HG03064 (cell line): ENCODE measurements at regions not wholly inside any gene's neighbourhood (a gene's known extent, or its start where the extent isn't known, plus 50 kb on each side); places are given as distances from the start of the nearest gene placed in this dataset.
"Not testable (repeated sequence)": the region's sequence is repeated elsewhere in the genome, so short reads cannot be mapped to it uniquely, and the experiment has no call there.

Experiments
- ATAC-seq: cut with Tn5 transposase; IDR thresholded peaks from one replicate; pipeline ENCODE4 v1.9.1; 2021; ENCODE audit warnings: low read depth; ENCODE audit not compliant: unreplicated experiment

DNA sequence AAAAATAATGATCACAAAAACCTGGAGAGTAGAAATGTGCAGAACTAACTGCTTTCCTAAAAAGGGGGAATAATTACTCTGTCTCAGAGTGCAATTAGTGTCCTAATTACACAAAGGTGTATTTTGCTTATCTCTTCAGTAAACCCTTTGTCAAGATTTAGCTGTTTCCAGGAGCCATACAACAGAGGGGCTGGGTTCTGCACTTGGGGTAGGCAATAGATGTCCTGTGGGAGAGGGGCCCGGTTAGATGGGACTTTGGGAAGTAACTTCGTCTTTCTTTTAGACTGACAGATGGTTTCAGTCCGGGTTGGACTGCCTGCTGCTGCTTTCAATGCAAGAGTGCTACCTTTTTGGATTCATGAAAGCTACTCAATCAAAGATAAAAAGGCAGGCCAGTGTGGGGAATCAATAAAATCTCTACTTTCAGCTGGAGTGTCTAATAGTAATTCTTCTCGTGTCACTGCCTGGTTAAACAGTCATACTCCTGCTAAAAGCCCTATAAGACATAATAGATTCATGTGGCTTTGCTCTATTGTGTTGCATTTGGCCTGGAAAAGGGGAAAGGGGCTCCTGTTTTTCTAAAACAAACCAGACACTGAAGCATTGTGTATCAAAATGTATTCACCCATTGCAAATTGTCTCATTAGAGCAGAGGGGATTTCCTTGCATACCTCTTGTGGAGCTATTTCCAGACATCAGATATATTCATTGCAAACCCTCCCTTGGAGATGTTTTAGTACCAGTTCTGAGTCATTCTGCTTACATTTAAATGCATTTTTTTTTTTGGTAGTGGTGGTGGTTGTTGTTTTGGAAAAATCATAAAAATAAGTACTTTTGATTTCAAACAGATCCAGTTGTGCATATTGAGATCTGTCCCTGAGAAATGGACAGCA is 83.3 kb upstream of the PCDH8 start:
- no peak for ATAC-seq

DNA sequence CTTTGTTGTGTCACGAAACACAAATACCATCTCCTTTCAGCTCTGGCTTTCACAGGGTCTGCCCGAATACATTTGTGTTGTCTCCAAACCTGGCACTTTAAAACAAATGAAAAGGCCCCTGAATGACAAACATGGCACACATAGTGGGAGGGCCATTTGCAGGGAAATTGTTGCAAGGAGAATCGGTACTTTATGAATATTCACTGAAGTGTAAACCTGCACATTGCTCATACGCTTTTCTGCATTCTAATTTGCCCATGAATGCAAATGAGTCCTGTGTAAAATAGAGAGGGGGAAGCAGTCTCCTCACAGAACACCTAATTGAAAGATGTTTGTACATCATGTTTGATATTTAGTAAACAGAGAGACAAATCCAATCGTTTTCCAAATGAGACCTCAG is 82.7 kb upstream of the PCDH8 start:
- no peak for ATAC-seq

DNA sequence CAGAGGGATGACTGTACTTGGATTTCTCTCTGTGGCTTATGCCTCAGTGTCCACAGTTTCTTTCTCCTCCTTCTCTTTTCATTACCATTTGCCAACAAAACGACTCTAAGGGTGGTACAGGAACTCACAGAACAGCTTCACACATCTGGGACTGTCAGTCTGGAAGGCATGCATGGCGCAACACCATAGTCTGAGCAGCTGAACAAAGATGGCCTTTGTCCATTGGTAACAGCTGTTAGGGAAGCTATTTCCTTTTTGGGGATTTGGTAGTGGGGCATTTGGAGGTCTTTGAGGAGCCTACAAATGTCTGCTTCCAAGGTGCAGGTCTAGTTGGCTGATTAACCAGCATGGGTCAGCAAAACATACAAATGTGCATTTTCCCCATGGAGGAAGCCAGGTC is 81.4 kb upstream of the PCDH8 start:
- no peak for ATAC-seq

DNA sequence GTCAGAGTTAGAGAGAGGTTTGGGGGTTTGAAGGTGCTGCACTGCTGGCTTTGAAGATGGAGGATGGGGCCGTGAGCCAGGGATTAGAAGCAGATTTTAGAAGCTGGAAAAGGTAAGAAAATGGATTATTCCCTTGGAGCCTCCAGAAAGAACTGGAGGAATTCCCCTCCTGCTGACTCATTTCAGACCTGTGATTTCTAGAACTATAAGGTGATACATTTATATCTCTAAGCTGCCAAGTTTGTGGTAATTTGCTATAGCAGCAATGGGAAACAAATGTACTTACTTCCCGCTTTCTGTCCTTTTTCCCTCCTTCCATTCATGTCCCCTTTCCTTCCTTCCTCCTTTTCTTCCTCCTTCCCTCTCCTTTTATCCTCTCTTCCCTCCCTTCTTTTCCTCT is 78.5 kb upstream of the PCDH8 start:
- no peak for ATAC-seq

DNA sequence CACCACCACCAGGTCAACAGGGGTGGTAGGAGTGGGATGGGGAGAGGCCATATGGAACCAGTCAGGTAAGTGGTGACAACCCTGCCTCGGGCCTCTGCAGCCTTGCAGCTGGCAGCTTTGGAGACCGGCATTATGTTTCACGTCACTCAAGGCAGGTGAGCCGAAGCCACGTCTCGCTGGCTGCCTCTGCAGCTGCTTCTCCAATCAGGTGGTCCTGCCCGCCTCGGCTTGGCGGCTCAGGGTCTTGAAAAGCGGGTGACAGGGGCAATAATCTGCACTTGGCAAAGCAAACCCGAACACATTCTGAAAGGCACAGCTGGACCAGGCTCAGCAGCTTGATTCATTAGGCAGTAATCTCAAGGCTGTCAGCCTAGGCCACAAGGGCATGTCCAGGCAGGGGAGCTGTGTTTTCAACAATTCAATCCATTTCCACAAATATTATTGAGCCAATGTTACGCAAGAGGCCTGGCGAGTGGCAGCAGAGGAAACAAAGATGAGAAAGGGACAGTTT is 77.4 kb upstream of the PCDH8 start:
- no peak for ATAC-seq

DNA sequence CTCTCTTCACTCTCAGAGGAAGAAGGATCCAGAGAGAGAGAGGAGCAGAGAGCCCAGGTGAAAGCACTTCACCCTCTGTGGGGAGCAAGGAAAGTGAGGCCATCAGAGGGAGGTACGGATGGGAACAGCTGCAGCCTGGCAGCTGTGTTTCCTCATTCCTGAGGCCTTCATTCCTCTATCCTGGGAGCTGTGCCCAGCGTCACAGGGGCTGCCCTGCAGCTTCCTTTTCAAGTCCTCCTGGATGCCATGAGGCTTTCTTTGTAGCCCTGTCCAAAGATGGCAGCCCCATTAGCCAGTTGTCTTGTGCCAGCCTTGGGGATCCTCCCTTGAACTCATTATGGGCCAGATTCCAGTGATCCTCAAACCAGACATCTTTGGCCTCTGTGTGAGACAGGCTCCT is 76.8 kb upstream of the PCDH8 start:
- no peak for ATAC-seq

DNA sequence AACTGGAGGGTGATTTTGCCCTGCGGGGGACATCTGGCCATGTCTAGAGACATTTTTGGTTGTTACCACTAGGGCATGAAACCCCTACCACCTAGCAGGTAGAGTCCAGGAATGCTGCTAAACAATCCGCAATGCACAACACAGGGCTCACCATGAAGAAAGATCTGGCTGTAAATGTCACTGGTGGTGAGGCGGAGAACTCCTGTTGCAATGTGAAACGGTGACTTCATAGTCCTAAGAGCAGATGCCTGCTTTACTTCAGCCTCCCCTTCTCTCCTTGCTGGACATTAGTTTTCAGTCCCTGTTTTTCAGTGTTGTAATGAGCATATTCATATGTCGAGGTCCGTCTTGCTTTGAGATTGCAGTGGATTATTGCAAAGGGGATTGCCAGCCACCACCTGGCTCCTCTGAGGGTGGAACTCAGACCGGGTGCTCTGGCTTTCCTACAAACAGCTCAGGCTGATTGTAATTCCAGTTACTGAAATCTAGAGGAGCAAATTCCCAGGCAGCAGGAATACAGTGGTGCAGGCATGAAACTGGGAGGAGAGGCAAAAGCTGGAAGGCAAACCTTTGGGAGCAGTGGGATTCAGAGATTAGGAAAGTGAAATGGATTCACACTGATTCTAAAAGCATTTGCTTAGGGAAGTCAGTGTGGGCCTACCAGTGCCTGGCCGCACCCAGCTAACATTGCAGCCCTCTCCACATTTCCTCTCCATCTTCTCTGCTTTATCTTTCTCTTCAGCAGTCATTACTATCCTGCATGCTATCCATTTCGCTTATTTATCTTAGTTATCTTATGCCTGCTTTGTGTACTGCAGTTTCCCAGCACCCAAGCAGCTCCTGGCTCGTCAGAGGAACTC is 76.1 kb upstream of the PCDH8 start:
- no peak for ATAC-seq

DNA sequence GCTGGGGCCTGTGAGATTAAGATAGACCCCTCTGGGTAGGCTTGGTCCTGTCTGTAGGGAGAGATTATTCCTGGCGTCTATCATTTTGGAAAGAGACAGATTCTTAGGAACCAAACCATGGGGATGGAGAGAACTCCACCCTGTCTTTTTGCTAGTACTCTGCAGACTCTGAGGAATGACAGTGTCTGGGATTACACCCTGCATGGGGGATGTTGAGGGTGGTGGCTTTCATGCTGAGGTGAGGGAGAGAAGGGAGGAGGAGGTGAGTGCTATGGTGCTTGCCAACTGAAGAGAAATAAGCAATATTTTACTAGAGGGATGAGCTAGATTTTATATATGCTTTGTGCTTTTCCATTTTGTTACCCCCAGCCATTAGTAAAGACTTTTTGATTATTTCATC is 74.5 kb upstream of the PCDH8 start:
- no peak for ATAC-seq

DNA sequence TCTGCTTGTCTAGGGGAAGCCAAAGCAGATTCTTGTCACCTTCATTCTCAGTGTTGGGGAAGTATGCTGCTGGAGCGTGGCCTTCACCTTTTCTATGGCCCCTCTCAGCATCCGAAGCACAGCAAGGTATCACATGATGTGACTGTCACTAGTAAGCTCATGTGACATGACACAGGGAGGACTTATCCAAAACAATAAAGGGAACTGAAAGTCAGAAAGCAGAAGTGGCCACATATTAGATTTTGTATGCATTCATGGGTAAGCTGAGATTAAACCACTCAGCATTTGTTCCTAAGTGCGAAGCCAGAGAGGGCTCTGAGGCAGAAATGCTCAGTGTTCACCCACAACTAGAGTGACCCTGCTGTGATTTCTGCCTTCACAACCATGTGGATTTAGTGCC is 72.8 kb upstream of the PCDH8 start:
- ATAC-seq: peak; percentile 95

DNA sequence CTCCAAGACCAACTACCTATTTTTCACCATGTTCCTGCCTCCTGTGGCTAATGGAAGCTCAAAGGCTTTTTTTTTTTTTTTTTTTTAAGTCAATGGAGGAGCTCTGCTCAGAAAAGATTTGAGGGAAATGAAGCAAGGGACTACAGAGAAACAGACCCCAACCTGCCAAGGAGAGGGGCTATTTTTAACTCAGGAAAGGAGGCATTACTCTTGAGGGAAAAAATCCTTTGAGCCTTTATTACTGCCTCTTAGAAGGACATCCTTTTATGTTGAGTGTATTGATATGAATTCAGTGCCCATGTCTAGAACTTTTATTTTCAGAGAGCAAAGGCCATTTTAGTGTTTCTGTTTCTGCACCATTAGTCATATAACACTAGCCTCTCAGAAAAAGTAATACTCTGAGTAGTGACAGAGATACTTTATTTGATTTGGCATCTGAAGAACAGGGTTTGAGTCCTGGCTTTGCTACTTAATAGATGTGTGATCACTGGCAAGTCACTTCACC is 68.1 kb upstream of the PCDH8 start:
- ATAC-seq: no peak

DNA sequence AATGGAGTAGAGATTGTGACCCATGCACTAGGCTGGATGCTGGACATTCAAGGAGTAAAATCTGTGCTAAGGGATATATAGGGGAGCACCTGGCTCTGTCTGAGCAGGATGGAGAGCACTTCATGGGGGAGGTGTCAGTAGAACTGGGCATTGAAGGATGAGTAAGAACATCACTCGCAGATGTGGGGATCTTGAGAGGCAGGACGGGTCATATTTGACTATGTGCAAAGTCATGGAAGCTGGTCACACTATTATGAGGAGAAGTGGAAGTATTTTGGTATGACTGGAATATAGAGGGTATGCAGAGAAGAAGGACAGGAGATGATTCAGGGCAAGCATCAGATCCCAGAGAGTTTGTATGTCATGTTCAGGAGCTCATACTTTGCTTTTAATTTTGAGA is 62.9 kb upstream of the PCDH8 start:
- no peak for ATAC-seq

DNA sequence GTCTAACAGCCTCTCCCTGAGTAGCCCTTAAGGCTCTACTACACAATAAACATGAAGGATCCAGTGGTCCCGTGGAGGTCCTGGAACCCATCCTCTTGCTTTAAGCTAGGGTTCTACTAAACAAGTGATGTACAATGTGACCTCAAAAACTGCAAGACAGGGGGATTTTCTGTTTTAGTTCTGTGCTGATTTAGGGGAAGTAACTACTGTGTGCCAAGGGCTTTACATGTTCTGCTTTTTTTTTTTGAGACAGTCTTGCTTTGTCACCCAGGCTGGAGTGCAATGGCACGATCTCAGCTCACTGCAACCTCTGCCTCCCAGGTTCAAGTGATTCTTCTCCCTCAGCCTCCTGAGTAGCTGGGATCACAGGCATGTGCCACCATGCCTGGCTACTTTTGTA is 61.9 kb upstream of the PCDH8 start:
- not testable (repeated sequence) for ATAC-seq

DNA sequence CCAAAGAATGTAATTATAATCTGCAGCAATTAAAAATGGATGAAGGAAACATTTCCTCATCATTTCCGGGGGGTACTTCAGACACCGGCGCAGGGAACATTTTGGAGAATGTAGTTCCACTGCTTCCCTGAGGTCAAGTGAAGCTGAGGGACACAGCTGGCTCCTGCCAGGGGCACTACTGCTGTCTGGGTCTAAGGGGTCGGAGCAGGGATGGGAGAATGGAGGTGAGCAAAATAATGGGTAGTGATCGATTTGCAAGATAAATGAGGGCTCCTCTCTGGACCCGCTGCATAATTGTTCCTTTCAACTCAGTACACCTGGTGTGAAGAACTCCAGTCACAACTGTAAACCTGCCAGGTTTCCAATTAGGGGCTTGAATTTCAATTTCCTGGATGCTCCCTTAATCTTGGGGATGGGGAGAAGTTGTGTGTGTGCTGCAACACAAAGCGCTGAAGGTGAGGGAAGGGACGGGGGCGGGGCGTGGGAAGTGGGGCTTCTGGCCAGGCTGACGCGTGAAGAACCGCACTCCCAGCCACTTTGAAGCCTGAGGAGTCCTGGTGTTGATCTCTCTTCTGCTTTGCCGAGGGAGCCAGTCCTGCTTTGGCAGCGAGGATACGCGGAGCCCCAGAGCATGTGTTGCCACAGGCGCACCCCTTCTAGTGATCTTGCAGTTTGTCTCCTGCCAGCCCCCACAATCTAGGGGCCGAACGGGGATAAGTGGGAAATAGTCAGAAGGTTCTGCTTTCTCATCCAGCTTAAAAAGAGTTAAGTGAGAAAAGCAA is 57.9 kb upstream of the PCDH8 start:
- ATAC-seq: no peak

DNA sequence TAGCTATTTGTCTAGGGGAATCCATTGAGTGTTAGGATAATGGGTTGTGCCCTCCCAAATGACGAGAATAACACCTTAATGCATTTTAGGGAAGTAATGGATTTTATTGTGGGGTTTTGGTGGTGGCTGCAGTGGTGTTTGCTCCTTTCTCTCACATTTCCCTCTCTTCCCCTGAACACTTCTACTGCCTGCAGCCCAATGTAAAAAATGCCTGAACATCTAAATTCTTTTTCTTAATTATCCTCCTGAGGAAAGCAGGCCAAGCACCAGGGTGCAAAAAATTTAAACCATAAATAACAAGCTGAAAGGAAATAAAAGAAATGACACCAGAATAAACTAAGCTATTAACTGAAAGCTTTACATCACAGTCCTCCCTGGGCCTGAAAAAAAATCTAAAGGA is 57.3 kb upstream of the PCDH8 start:
- ATAC-seq: no peak

DNA sequence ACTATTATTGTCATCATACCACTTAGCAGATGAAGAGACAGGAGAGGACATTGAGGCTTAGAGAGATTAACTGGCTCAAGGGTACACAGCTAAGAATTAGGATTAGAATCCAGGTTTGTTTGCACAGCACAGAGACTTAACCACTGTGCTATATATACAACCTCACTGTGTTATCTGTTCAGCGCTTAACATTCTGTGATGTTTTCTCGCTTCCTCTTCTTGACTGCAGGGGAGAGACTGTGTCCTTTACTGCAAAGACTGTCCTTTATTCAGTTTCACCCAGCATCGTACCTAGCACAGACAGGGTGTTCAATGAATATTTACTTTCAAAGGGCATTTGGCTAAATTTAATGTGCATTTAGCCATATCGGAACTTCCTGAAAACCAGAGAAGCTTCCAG is 54.9 kb upstream of the PCDH8 start:
- peak; percentile 82 for ATAC-seq

DNA sequence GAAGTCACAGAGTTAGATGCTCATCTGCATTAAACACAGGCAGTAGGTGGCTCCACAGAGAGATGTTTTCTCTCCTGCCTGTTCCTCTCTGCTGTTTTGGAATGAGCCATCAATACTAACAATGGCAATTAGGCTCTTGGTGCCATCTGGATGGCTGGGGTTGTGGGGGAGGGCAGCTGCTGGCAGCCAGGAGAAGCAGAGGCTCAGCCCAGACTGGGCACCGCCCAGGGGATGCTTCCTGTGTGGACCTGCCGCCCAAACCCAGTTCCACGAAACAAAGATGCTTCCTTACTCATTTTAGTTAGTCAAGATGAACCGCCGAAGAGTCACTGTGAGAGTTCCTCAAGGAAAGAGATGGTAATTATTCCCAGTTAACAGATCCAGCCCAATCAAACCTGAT is 50.8 kb upstream of the PCDH8 start:
- no peak for ATAC-seq
